HCT116 (cell line): ENCODE measurements at regions not wholly inside any gene's neighbourhood (a gene's known extent, or its start where the extent isn't known, plus 50 kb on each side); places are given as distances from the start of the nearest gene placed in this dataset.

ENCODE experiments used
- ATAC-seq: fragments of 200-7000 bp; cut with Tn5 transposase; 2 replicates; pipeline ENCODE4 v1.9.1; 2020; ENCODE audit warnings: mild to moderate bottlenecking, moderate library complexity
- BruUV-seq: library from RNA; stranded (reverse); fragments of 400-500 nt; replicated peaks from 2 replicates; lab custom pipeline; 2021; lab: Mats Ljungman, UMichigan
- CTCF ChIA-PET: fragments of 300-600 bp; sonication (Branson Sonifier 250); formaldehyde crosslinking; loops from one replicate; lab custom pipeline; 2021; ENCODE audit warnings: antibody characterized with exemption; lab: Charles Lee
- POLR2A ChIA-PET: fragments of 300-600, 350-600 bp; sonication (Branson Sonifier 250); formaldehyde crosslinking; loops from one replicate; lab custom pipeline; 2021; ENCODE audit warnings: antibody characterized with exemption; lab: Charles Lee
- RAD21 ChIA-PET, 2 experiments: fragments of 300-600 bp; sonication (Branson Sonifier 250); formaldehyde crosslinking; loops; one replicate each; lab custom pipeline; 2023; ENCODE audit warnings: low total read pairs in 2 of 2; ENCODE audit not compliant: uncharacterized antibody in 2 of 2, unreplicated experiment in 2 of 2, low non-redundant PET in 1 of 2; lab: Charles Lee
- DNase-seq: peaks from one replicate; pipeline ENCODE4 v3.0.0-alpha.2; 2010; ENCODE audit warnings: low read depth, low spot score
- H2AFZ ChIP-seq: fragments of 200-600 bp; shearing (Covaris generic), sonication (generic); 2 replicates; pipeline ENCODE4 v1.6.1; 2017; ENCODE audit warnings: low read depth, mixed run types, mixed read lengths, antibody characterized with exemption, low read length; ENCODE audit not compliant: poor library complexity, severe bottlenecking
- H3K27ac ChIP-seq: 2 replicates; pipeline ENCODE4 v1.5.1; 2012; ENCODE audit warnings: low read depth, low read length
- H3K27me3 ChIP-seq: fragments of 200-600 bp; sonication (generic); 2 replicates; pipeline ENCODE4 v1.6.1; 2016; ENCODE audit warnings: mixed run types, low read length, mixed read lengths; ENCODE audit not compliant: insufficient read depth
- H3K36me3 ChIP-seq, 2 experiments: fragments of 200-500 bp in 1 of 2; fragments of 200-600 bp in 1 of 2; sonication (Bioruptor generic) in 1 of 2; sonication (generic) in 1 of 2; 2 replicates each; pipeline versions ENCODE4 v1.5.1 to v1.6.1; 2014 to 2016; ENCODE audit warnings: low read length in 2 of 2, inconsistent platforms in 1 of 2, mixed read lengths in 1 of 2, mixed run types in 1 of 2; ENCODE audit not compliant: insufficient read depth in 2 of 2, control insufficient read depth in 1 of 2
- H3K4me1 ChIP-seq, 2 experiments: fragments of 200-600 bp in 1 of 2; sonication (generic) in 1 of 2; 2 replicates each; pipeline versions ENCODE4 v1.5.1 to v1.6.1; 2012 to 2017; ENCODE audit warnings: low read length in 2 of 2, inconsistent platforms in 1 of 2, mild to moderate bottlenecking in 1 of 2, mixed read lengths in 1 of 2, mixed run types in 1 of 2, moderate library complexity in 1 of 2; ENCODE audit not compliant: insufficient read depth in 2 of 2, control insufficient read depth in 1 of 2
- H3K4me2 ChIP-seq: fragments of 200-600 bp; sonication (generic); 2 replicates; pipeline ENCODE4 v1.6.1; 2017; ENCODE audit warnings: mixed run types, low read length, mixed read lengths
- H3K4me3 ChIP-seq, 2 experiments: fragments of 200-600 bp in 1 of 2; sonication (generic) in 1 of 2; replicated peaks in 1 of 2; 2 replicates each; pipeline ENCODE4 v1.5.1; 2011 to 2016; ENCODE audit warnings: low read length in 2 of 2, control low read depth in 1 of 2, low read depth in 1 of 2, mild to moderate bottlenecking in 1 of 2, mixed read lengths in 1 of 2, mixed run types in 1 of 2
- H3K79me2 ChIP-seq: fragments of 200-600 bp; sonication (generic); 2 replicates; pipeline ENCODE4 v1.6.1; 2017; ENCODE audit warnings: mild to moderate bottlenecking, mixed run types, low read length, moderate library complexity, mixed read lengths; ENCODE audit not compliant: insufficient read depth
- H3K9ac ChIP-seq: fragments of 200-600 bp; sonication (generic); 2 replicates; pipeline ENCODE4 v1.6.1; 2016; ENCODE audit warnings: low read length, mixed read lengths
- H3K9me2 ChIP-seq: fragments of 200-600 bp; sonication (generic), shearing (Covaris generic); 2 replicates; pipeline ENCODE4 v1.6.1; 2017; ENCODE audit warnings: mixed run types, mild to moderate bottlenecking, moderate library complexity; ENCODE audit not compliant: insufficient read depth
- H3K9me3 ChIP-seq, 2 experiments: fragments of 200-500 bp in 1 of 2; fragments of 200-600 bp in 1 of 2; sonication (Bioruptor generic) in 1 of 2; sonication (generic) in 1 of 2; 2 replicates each; pipeline ENCODE4 v1.6.1; 2014 to 2017; ENCODE audit warnings: low read length in 2 of 2, mixed read lengths in 2 of 2, inconsistent platforms in 1 of 2, low read depth in 1 of 2, mild to moderate bottlenecking in 1 of 2, mixed run types in 1 of 2, moderate library complexity in 1 of 2; ENCODE audit not compliant: control insufficient read depth in 1 of 2, insufficient read depth in 1 of 2
- H4K20me1 ChIP-seq: fragments of 200-600 bp; sonication (generic), shearing (Covaris generic); 2 replicates; pipeline ENCODE4 v1.6.1; 2017; ENCODE audit warnings: mixed run types, mild to moderate bottlenecking, moderate library complexity; ENCODE audit not compliant: insufficient read depth
- ATF3 ChIP-seq: IDR thresholded peaks from 2 replicates; pipeline ENCODE4 v1.6.1; 2012
- CEBPB ChIP-seq: IDR thresholded peaks from 2 replicates; pipeline ENCODE4 v1.6.1; 2012; ENCODE audit warnings: low read depth
- CTCF ChIP-seq, 3 experiments: fragments of 200-600 bp in 1 of 3; sonication (generic) in 1 of 3; IDR thresholded peaks in 2 of 3; conservative IDR thresholded peaks in 1 of 3; 2 replicates each; pipeline ENCODE4 v1.5.1; 2012 to 2017; ENCODE audit warnings: low read depth in 2 of 3, low read length in 2 of 3, antibody characterized with exemption in 1 of 3, borderline replicate concordance in 1 of 3, control low read depth in 1 of 3, mild to moderate bottlenecking in 1 of 3, mixed read lengths in 1 of 3, mixed run types in 1 of 3, moderate library complexity in 1 of 3; ENCODE audit not compliant: insufficient read depth in 1 of 3
- EGR1 ChIP-seq: IDR thresholded peaks from 2 replicates; pipeline ENCODE4 v1.6.1; 2012; ENCODE audit warnings: low read depth
- ELF1 ChIP-seq: IDR thresholded peaks from 2 replicates; pipeline ENCODE4 v1.6.1; 2012; ENCODE audit warnings: low read depth, borderline replicate concordance
- EZH2phosphoT487 ChIP-seq: fragments of 200-600 bp; IDR thresholded peaks from 2 replicates; pipeline ENCODE4 v1.6.1; 2018; ENCODE audit warnings: antibody characterized with exemption, borderline replicate concordance
- FOSL1 ChIP-seq: IDR thresholded peaks from 2 replicates; pipeline ENCODE4 v1.6.1; 2012; ENCODE audit warnings: low read depth
- JUND ChIP-seq: IDR thresholded peaks from 2 replicates; pipeline ENCODE4 v1.6.1; 2012
- MAX ChIP-seq: IDR thresholded peaks from 2 replicates; pipeline ENCODE4 v1.6.1; 2012
- POLR2AphosphoS5 ChIP-seq: IDR thresholded peaks from 2 replicates; pipeline ENCODE4 v1.6.1; 2011; ENCODE audit warnings: mild to moderate bottlenecking, low read depth, low read length, moderate library complexity
- SIN3A ChIP-seq: IDR thresholded peaks from 2 replicates; pipeline ENCODE4 v1.6.1; 2012; ENCODE audit warnings: low read depth
- SP1 ChIP-seq: IDR thresholded peaks from 2 replicates; pipeline ENCODE4 v1.6.1; 2012; ENCODE audit warnings: low read depth
- SRF ChIP-seq: IDR thresholded peaks from 2 replicates; pipeline ENCODE4 v1.6.1; 2012; ENCODE audit warnings: low read depth
- TCF7L2 ChIP-seq: IDR thresholded peaks from 2 replicates; pipeline ENCODE4 v1.7.0; 2011; ENCODE audit warnings: borderline replicate concordance, inconsistent platforms; ENCODE audit not compliant: insufficient read depth, insufficient read length; ENCODE audit errors: extremely low read depth
- YY1 ChIP-seq: IDR thresholded peaks from 2 replicates; pipeline ENCODE4 v1.6.1; 2011; ENCODE audit warnings: low read length, low read depth, moderate library complexity, mild to moderate bottlenecking; ENCODE audit not compliant: insufficient replicate concordance; ENCODE audit errors: extremely low read depth
- ZNF274 ChIP-seq: fragments of 200-500 bp; sonication (Bioruptor generic); IDR thresholded peaks from 2 replicates; pipeline ENCODE4 v1.6.1; 2014; ENCODE audit warnings: mild to moderate bottlenecking, low read depth, low read length, inconsistent platforms
- intact Hi-C: fragments of 100-400 bp; cut with micrococcal nuclease; formaldehyde crosslinking; loops from 2 replicates; pipeline ENCODE4 v1.10.0; 2022

GRCh38 chr4:184531008-184531407 is 56.7 kb upstream of the IRF2 start (continued):
- TF ChIP-seq SIN3A (no peak), ATF3 (no peak), EZH2phosphoT487 (no peak), CEBPB (no peak), YY1 (no peak), SP1 (no peak)

- Histone ChIP-seq H4K20me1 (no peaks in the 10 kb centered on the region), H3K4me3 (no peak overlapping the region), H3K9ac (no peak overlapping the region), H3K79me2 (no peaks in the 10 kb centered on the region), H3K4me1 (no peaks in the 10 kb centered on the region), H3K9me3 (no peaks in the 10 kb centered on the region), H3K36me3 (no peaks in the 10 kb centered on the region), H2AFZ (no peak overlapping the region), H3K27me3 (no peaks in the 10 kb centered on the region), H3K27ac (no peak overlapping the region), H3K4me2 (no peak overlapping the region), H3K9me2 (no peaks in the 10 kb centered on the region)
- no TSS peak for BruUV-seq
- no peak for DNase-seq
- POLR2A ChIA-PET = no interaction called here
- CTCF ChIA-PET = no interaction called here
- no peak for TF ChIP-seq FOSL1
- no peak for TF ChIP-seq TCF7L2
- no peak for TF ChIP-seq YY1
- TF ChIP-seq JUND = no peak
- TF ChIP-seq POLR2AphosphoS5 = no peak
- TF ChIP-seq ZNF274 = no peak
- no peak for TF ChIP-seq EGR1
- TF ChIP-seq ATF3 = no peak
- no peak for TF ChIP-seq SP1
- TF ChIP-seq CTCF (IDR thresholded peaks at IDR 0.05 in 2 of 3, conservative IDR thresholded peaks at IDR 0.05 in 1 of 3; ENCODE audit: borderline replicate concordance in 1 of 3, insufficient read depth in 1 of 3, low read depth in 2 of 3, low read length in 2 of 3) = no peak
- TF ChIP-seq ELF1 = no peak
- TF ChIP-seq MAX = no peak
- no peak for TF ChIP-seq SRF
- no peak for TF ChIP-seq CEBPB
- intact Hi-C loops = no loop called here
- RAD21 ChIA-PET = no interaction called here
- ATAC-seq = no peak
These were observed 54.9 kb upstream of the IRF2 start for GRCh38 chr4:184529283-184529682.
